C4-2B (cell line): ENCODE measurements at regions not wholly inside any gene's neighbourhood (a gene's known extent, or its start where the extent isn't known, plus 50 kb on each side); places are given as distances from the start of the nearest gene placed in this dataset.

ENCODE experiments used
- CTCF ChIP-seq: fragments of 450-650 bp; conservative IDR thresholded peaks from 2 replicates; pipeline ENCODE4 v1.5.1; 2017; ENCODE audit warnings: mild to moderate bottlenecking
- ZFX ChIP-seq: fragments of 450-650 bp; IDR thresholded peaks from 2 replicates; pipeline ENCODE4 v1.6.1; 2017

- TF ChIP-seq CTCF (no peak), ZFX (no peak)
Observed at GRCh38 chr2:181738563-181738962, 58.2 kb upstream of the NEUROD1 start.
